H1 (cell line): ENCODE measurements at regions not wholly inside any gene's neighbourhood (a gene's known extent, or its start where the extent isn't known, plus 50 kb on each side); places are given as distances from the start of the nearest gene placed in this dataset.

Experiments
- ASH2L ChIP-seq: fragments of 200-600, 300-600 bp; sonication (generic); IDR thresholded peaks from one replicate; pipeline ENCODE4 v1.7.1; 2017; ENCODE audit warnings: low read length
- BRCA1 ChIP-seq: IDR thresholded peaks from 2 replicates; pipeline ENCODE4 v1.6.1; 2012; ENCODE audit warnings: low read depth, low read length, improper control_type of control experiment
- CEBPB ChIP-seq: IDR thresholded peaks from 2 replicates; pipeline ENCODE4 v1.6.1; 2012; ENCODE audit warnings: low read depth, low read length
- EP300 ChIP-seq, 2 experiments: IDR thresholded peaks; 1 replicate in 1 of 2; 2 replicates in 1 of 2; pipeline ENCODE4 v1.6.1; 2011 to 2012; ENCODE audit warnings: low read depth in 2 of 2, low read length in 2 of 2, mild to moderate bottlenecking in 2 of 2, borderline replicate concordance in 1 of 2, inconsistent platforms in 1 of 2, moderate library complexity in 1 of 2
- EZH2 ChIP-seq: fragments of 200-600 bp; sonication (generic); IDR thresholded peaks from 2 replicates; pipeline ENCODE4 v1.7.1; 2012; ENCODE audit warnings: low read depth, mild to moderate bottlenecking, moderate library complexity, low read length, inconsistent platforms; ENCODE audit not compliant: severe bottlenecking
- MAFK ChIP-seq: IDR thresholded peaks from 2 replicates; pipeline ENCODE4 v1.6.1; 2012; ENCODE audit warnings: low read depth, mild to moderate bottlenecking, improper control_type of control experiment, low read length
- SIN3A ChIP-seq, 2 experiments: IDR thresholded peaks in 1 of 2; conservative IDR thresholded peaks in 1 of 2; 2 replicates each; pipeline ENCODE4 v1.6.1; 2011 to 2012; ENCODE audit warnings: low read length in 2 of 2, improper control_type of control experiment in 1 of 2, low read depth in 1 of 2, mild to moderate bottlenecking in 1 of 2
- SIX5 ChIP-seq: IDR thresholded peaks from 2 replicates; pipeline ENCODE4 v1.6.1; 2011; ENCODE audit warnings: mild to moderate bottlenecking, low read depth, low read length
- TBP ChIP-seq: IDR thresholded peaks from 2 replicates; pipeline ENCODE4 v1.6.1; 2011; ENCODE audit warnings: low read depth, low read length, improper control_type of control experiment
- ZNF274 ChIP-seq: IDR thresholded peaks from 2 replicates; pipeline ENCODE4 v1.7.0; 2012; ENCODE audit warnings: low read length, borderline replicate concordance; ENCODE audit errors: extremely low read depth
- TF ChIP-seq, protein P1 (sequence below), 3 experiments: IDR thresholded peaks; 1 replicate in 2 of 3; 2 replicates in 1 of 3; pipeline versions ENCODE4 v1.5.1 to v1.6.1; 2011; ENCODE audit warnings: low read length in 3 of 3, mild to moderate bottlenecking in 3 of 3, inconsistent platforms in 2 of 3, low read depth in 1 of 3, moderate library complexity in 1 of 3; ENCODE audit not compliant: insufficient read depth in 1 of 3; ENCODE audit errors: control extremely low read depth in 1 of 3
- TF ChIP-seq, protein P2 (sequence below): IDR thresholded peaks from 2 replicates; pipeline ENCODE4 v1.6.1; 2011; ENCODE audit warnings: low read length, improper control_type of control experiment

DNA sequence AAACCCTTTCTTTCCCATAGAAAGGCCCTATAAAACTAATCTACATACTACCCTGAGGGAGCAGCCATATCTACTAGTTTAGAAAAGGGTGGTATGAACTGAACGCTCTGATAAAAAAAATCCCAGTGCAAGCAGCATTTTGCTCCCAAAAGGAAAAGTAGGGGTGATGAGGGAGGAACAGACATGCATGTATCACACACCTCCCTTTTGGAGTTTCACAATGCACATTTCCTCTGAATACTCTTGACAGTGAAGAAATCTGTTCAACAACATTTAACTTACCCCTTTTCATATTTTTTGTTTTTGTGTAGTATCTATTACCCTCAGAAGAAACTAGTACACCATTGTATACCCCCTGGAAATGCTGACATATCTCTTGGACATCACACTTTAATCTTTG lies 411.4 kb downstream of the MAT2B start:
- no peak for TF ChIP-seq ZNF274
- TF ChIP-seq, protein P1, sequence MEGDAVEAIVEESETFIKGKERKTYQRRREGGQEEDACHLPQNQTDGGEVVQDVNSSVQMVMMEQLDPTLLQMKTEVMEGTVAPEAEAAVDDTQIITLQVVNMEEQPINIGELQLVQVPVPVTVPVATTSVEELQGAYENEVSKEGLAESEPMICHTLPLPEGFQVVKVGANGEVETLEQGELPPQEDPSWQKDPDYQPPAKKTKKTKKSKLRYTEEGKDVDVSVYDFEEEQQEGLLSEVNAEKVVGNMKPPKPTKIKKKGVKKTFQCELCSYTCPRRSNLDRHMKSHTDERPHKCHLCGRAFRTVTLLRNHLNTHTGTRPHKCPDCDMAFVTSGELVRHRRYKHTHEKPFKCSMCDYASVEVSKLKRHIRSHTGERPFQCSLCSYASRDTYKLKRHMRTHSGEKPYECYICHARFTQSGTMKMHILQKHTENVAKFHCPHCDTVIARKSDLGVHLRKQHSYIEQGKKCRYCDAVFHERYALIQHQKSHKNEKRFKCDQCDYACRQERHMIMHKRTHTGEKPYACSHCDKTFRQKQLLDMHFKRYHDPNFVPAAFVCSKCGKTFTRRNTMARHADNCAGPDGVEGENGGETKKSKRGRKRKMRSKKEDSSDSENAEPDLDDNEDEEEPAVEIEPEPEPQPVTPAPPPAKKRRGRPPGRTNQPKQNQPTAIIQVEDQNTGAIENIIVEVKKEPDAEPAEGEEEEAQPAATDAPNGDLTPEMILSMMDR (IDR thresholded peaks at IDR 0.05; ENCODE audit: control extremely low read depth in 1 of 3, insufficient read depth in 1 of 3, low read depth in 1 of 3, low read length in 3 of 3): no peak
- no peak for TF ChIP-seq EZH2
- no peak for TF ChIP-seq TBP
- TF ChIP-seq CEBPB: no peak
- no peak for TF ChIP-seq ASH2L
- TF ChIP-seq MAFK: no peak
- no peak for TF ChIP-seq SIN3A (conservative IDR thresholded peaks at IDR 0.05 in 1 of 2, IDR thresholded peaks at IDR 0.05 in 1 of 2; ENCODE audit: low read depth in 1 of 2, low read length in 2 of 2)
- no peak for TF ChIP-seq BRCA1
- TF ChIP-seq SIX5: no peak
- TF ChIP-seq, protein P2, sequence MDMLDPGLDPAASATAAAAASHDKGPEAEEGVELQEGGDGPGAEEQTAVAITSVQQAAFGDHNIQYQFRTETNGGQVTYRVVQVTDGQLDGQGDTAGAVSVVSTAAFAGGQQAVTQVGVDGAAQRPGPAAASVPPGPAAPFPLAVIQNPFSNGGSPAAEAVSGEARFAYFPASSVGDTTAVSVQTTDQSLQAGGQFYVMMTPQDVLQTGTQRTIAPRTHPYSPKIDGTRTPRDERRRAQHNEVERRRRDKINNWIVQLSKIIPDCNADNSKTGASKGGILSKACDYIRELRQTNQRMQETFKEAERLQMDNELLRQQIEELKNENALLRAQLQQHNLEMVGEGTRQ: no peak
- TF ChIP-seq EP300 (IDR thresholded peaks at IDR 0.05; ENCODE audit: borderline replicate concordance in 1 of 2, low read depth in 2 of 2, low read length in 2 of 2): no peak
